HCT116 (cell line): ENCODE measurements at regions not wholly inside any gene's neighbourhood (a gene's known extent, or its start where the extent isn't known, plus 50 kb on each side); places are given as distances from the start of the nearest gene placed in this dataset.

Experiments used
- ATAC-seq: fragments of 200-7000 bp; cut with Tn5 transposase; 2 replicates; pipeline ENCODE4 v1.9.1; 2020; ENCODE audit warnings: mild to moderate bottlenecking, moderate library complexity
- BruUV-seq: library from RNA; stranded (reverse); fragments of 400-500 nt; replicated peaks from 2 replicates; lab custom pipeline; 2021; lab: Mats Ljungman, UMichigan
- CTCF ChIA-PET: fragments of 300-600 bp; sonication (Branson Sonifier 250); formaldehyde crosslinking; loops from one replicate; lab custom pipeline; 2021; ENCODE audit warnings: antibody characterized with exemption; lab: Charles Lee
- POLR2A ChIA-PET: fragments of 300-600, 350-600 bp; sonication (Branson Sonifier 250); formaldehyde crosslinking; loops from one replicate; lab custom pipeline; 2021; ENCODE audit warnings: antibody characterized with exemption; lab: Charles Lee
- RAD21 ChIA-PET, 2 experiments: fragments of 300-600 bp; sonication (Branson Sonifier 250); formaldehyde crosslinking; loops; one replicate each; lab custom pipeline; 2023; ENCODE audit warnings: low total read pairs in 2 of 2; ENCODE audit not compliant: uncharacterized antibody in 2 of 2, unreplicated experiment in 2 of 2, low non-redundant PET in 1 of 2; lab: Charles Lee
- DNase-seq: peaks from one replicate; pipeline ENCODE4 v3.0.0-alpha.2; 2010; ENCODE audit warnings: low read depth, low spot score
- H2AFZ ChIP-seq: fragments of 200-600 bp; shearing (Covaris generic), sonication (generic); 2 replicates; pipeline ENCODE4 v1.6.1; 2017; ENCODE audit warnings: low read depth, mixed run types, mixed read lengths, antibody characterized with exemption, low read length; ENCODE audit not compliant: poor library complexity, severe bottlenecking
- H3K27ac ChIP-seq: 2 replicates; pipeline ENCODE4 v1.5.1; 2012; ENCODE audit warnings: low read depth, low read length
- H3K27me3 ChIP-seq: fragments of 200-600 bp; sonication (generic); 2 replicates; pipeline ENCODE4 v1.6.1; 2016; ENCODE audit warnings: mixed run types, low read length, mixed read lengths; ENCODE audit not compliant: insufficient read depth
- H3K36me3 ChIP-seq, 2 experiments: fragments of 200-500 bp in 1 of 2; fragments of 200-600 bp in 1 of 2; sonication (Bioruptor generic) in 1 of 2; sonication (generic) in 1 of 2; 2 replicates each; pipeline versions ENCODE4 v1.5.1 to v1.6.1; 2014 to 2016; ENCODE audit warnings: low read length in 2 of 2, inconsistent platforms in 1 of 2, mixed read lengths in 1 of 2, mixed run types in 1 of 2; ENCODE audit not compliant: insufficient read depth in 2 of 2, control insufficient read depth in 1 of 2
- H3K4me1 ChIP-seq, 2 experiments: fragments of 200-600 bp in 1 of 2; sonication (generic) in 1 of 2; 2 replicates each; pipeline versions ENCODE4 v1.5.1 to v1.6.1; 2012 to 2017; ENCODE audit warnings: low read length in 2 of 2, inconsistent platforms in 1 of 2, mild to moderate bottlenecking in 1 of 2, mixed read lengths in 1 of 2, mixed run types in 1 of 2, moderate library complexity in 1 of 2; ENCODE audit not compliant: insufficient read depth in 2 of 2, control insufficient read depth in 1 of 2
- H3K4me2 ChIP-seq: fragments of 200-600 bp; sonication (generic); 2 replicates; pipeline ENCODE4 v1.6.1; 2017; ENCODE audit warnings: mixed run types, low read length, mixed read lengths
- H3K4me3 ChIP-seq, 2 experiments: fragments of 200-600 bp in 1 of 2; sonication (generic) in 1 of 2; replicated peaks in 1 of 2; 2 replicates each; pipeline ENCODE4 v1.5.1; 2011 to 2016; ENCODE audit warnings: low read length in 2 of 2, control low read depth in 1 of 2, low read depth in 1 of 2, mild to moderate bottlenecking in 1 of 2, mixed read lengths in 1 of 2, mixed run types in 1 of 2
- H3K79me2 ChIP-seq: fragments of 200-600 bp; sonication (generic); 2 replicates; pipeline ENCODE4 v1.6.1; 2017; ENCODE audit warnings: mild to moderate bottlenecking, mixed run types, low read length, moderate library complexity, mixed read lengths; ENCODE audit not compliant: insufficient read depth
- H3K9ac ChIP-seq: fragments of 200-600 bp; sonication (generic); 2 replicates; pipeline ENCODE4 v1.6.1; 2016; ENCODE audit warnings: low read length, mixed read lengths
- H3K9me2 ChIP-seq: fragments of 200-600 bp; sonication (generic), shearing (Covaris generic); 2 replicates; pipeline ENCODE4 v1.6.1; 2017; ENCODE audit warnings: mixed run types, mild to moderate bottlenecking, moderate library complexity; ENCODE audit not compliant: insufficient read depth
- H3K9me3 ChIP-seq, 2 experiments: fragments of 200-500 bp in 1 of 2; fragments of 200-600 bp in 1 of 2; sonication (Bioruptor generic) in 1 of 2; sonication (generic) in 1 of 2; 2 replicates each; pipeline ENCODE4 v1.6.1; 2014 to 2017; ENCODE audit warnings: low read length in 2 of 2, mixed read lengths in 2 of 2, inconsistent platforms in 1 of 2, low read depth in 1 of 2, mild to moderate bottlenecking in 1 of 2, mixed run types in 1 of 2, moderate library complexity in 1 of 2; ENCODE audit not compliant: control insufficient read depth in 1 of 2, insufficient read depth in 1 of 2
- H4K20me1 ChIP-seq: fragments of 200-600 bp; sonication (generic), shearing (Covaris generic); 2 replicates; pipeline ENCODE4 v1.6.1; 2017; ENCODE audit warnings: mixed run types, mild to moderate bottlenecking, moderate library complexity; ENCODE audit not compliant: insufficient read depth
- YY1 ChIP-seq: IDR thresholded peaks from 2 replicates; pipeline ENCODE4 v1.6.1; 2011; ENCODE audit warnings: low read length, low read depth, moderate library complexity, mild to moderate bottlenecking; ENCODE audit not compliant: insufficient replicate concordance; ENCODE audit errors: extremely low read depth
- intact Hi-C: fragments of 100-400 bp; cut with micrococcal nuclease; formaldehyde crosslinking; loops from 2 replicates; pipeline ENCODE4 v1.10.0; 2022
- TF ChIP-seq, protein P1 (sequence below): IDR thresholded peaks from 2 replicates; pipeline ENCODE4 v1.6.1; 2012; ENCODE audit warnings: low read depth
- TF ChIP-seq, protein P2 (sequence below), 3 experiments: fragments of 200-600 bp in 1 of 3; sonication (generic) in 1 of 3; IDR thresholded peaks in 2 of 3; conservative IDR thresholded peaks in 1 of 3; 2 replicates each; pipeline ENCODE4 v1.5.1; 2012 to 2017; ENCODE audit warnings: low read depth in 2 of 3, low read length in 2 of 3, antibody characterized with exemption in 1 of 3, borderline replicate concordance in 1 of 3, control low read depth in 1 of 3, mild to moderate bottlenecking in 1 of 3, mixed read lengths in 1 of 3, mixed run types in 1 of 3, moderate library complexity in 1 of 3; ENCODE audit not compliant: insufficient read depth in 1 of 3

DNA sequence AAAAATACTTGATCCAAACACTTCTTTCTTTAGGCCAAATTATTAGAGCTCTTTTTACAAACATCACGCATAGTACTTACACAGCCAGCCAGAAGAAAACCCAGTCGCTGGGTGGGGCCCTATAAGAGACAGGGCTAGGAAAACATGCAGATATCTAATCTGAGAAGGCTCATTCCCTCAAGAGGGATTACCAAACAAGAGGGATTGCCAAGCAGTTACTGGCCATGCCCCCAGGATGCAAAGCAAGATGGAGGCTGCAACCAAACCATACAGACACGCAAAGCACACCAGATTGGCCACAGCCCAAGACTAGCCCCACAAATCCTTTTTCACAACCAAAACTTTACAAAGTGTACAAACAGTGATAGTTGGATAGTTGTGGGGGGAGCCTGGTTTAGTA, 1235.4 kb upstream of the GJE1 start:
- H3K9me3 ChIP-seq, result no peaks in the 10 kb centered on the region; a peak in 1 of 4 replicates
- H3K9me2 ChIP-seq, result no peaks in the 10 kb centered on the region
- peak overlapping the region; percentile 73 to 90 for H3K4me3 ChIP-seq
- TF ChIP-seq, protein P1, sequence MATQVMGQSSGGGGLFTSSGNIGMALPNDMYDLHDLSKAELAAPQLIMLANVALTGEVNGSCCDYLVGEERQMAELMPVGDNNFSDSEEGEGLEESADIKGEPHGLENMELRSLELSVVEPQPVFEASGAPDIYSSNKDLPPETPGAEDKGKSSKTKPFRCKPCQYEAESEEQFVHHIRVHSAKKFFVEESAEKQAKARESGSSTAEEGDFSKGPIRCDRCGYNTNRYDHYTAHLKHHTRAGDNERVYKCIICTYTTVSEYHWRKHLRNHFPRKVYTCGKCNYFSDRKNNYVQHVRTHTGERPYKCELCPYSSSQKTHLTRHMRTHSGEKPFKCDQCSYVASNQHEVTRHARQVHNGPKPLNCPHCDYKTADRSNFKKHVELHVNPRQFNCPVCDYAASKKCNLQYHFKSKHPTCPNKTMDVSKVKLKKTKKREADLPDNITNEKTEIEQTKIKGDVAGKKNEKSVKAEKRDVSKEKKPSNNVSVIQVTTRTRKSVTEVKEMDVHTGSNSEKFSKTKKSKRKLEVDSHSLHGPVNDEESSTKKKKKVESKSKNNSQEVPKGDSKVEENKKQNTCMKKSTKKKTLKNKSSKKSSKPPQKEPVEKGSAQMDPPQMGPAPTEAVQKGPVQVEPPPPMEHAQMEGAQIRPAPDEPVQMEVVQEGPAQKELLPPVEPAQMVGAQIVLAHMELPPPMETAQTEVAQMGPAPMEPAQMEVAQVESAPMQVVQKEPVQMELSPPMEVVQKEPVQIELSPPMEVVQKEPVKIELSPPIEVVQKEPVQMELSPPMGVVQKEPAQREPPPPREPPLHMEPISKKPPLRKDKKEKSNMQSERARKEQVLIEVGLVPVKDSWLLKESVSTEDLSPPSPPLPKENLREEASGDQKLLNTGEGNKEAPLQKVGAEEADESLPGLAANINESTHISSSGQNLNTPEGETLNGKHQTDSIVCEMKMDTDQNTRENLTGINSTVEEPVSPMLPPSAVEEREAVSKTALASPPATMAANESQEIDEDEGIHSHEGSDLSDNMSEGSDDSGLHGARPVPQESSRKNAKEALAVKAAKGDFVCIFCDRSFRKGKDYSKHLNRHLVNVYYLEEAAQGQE, result no peak
- peak; percentile 54 for TF ChIP-seq YY1
- H3K4me2 ChIP-seq, result peak overlapping the region; percentile 89
- RAD21 ChIA-PET, result no interaction called here
- DNase-seq, result no peak
- peak overlapping the region; percentile 36 for H3K27ac ChIP-seq
- intact Hi-C loops, result loop anchor here (10.0 kb wide), 2 partner anchors 433 to 667 kb away; no protein-coding TSS in a partner anchor
- POLR2A ChIA-PET, result no interaction called here
- H3K27me3 ChIP-seq, result no peaks in the 10 kb centered on the region
- H3K79me2 ChIP-seq, result peaks cover 58% of the 10 kb centered on the region
- peak overlapping the region; percentile 84 for H3K9ac ChIP-seq
- H4K20me1 ChIP-seq, result no peaks in the 10 kb centered on the region; the same call in 1 of the 2 replicates
- CTCF ChIA-PET, result no interaction called here
- BruUV-seq, result no TSS peak
- no peak overlapping the region for H2AFZ ChIP-seq
- peaks cover 4 to 15% of the 10 kb centered on the region in 2 experiments; a peak in 3 of 4 replicates for H3K4me1 ChIP-seq
- peaks cover 0 to 19% of the 10 kb centered on the region in 2 experiments; a peak in 3 of 4 replicates for H3K36me3 ChIP-seq
- peak; percentile 62 for ATAC-seq

DNA sequence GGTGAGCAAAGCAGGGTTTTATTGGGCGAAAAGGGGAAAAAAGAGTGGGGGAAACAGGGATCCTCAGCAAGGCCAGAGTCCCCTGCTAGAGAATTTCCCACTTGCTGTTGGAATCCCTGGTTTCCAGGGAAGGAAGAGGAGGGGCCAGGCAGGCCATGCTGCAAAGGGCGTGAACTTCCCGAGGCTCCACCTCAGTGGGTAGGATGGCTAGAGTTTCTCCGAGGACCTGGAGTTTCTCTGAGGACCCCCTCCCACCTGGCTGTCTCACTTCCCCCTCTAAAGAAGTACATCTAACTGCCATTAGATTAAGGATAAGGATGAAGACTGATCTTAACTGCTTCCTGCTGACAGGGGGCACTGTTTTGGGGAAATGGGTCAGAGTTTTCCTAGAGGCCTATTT, 1239.3 kb upstream of the GJE1 start:
- intact Hi-C loops, result loop anchor here (10.0 kb wide), 2 partner anchors 429 to 671 kb away; no protein-coding TSS in a partner anchor
- TF ChIP-seq, protein P2, sequence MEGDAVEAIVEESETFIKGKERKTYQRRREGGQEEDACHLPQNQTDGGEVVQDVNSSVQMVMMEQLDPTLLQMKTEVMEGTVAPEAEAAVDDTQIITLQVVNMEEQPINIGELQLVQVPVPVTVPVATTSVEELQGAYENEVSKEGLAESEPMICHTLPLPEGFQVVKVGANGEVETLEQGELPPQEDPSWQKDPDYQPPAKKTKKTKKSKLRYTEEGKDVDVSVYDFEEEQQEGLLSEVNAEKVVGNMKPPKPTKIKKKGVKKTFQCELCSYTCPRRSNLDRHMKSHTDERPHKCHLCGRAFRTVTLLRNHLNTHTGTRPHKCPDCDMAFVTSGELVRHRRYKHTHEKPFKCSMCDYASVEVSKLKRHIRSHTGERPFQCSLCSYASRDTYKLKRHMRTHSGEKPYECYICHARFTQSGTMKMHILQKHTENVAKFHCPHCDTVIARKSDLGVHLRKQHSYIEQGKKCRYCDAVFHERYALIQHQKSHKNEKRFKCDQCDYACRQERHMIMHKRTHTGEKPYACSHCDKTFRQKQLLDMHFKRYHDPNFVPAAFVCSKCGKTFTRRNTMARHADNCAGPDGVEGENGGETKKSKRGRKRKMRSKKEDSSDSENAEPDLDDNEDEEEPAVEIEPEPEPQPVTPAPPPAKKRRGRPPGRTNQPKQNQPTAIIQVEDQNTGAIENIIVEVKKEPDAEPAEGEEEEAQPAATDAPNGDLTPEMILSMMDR (IDR thresholded peaks at IDR 0.05 in 2 of 3, conservative IDR thresholded peaks at IDR 0.05 in 1 of 3; ENCODE audit: borderline replicate concordance in 1 of 3, insufficient read depth in 1 of 3, low read depth in 2 of 3, low read length in 2 of 3), result peak in 1 of 3 experiments; percentile 40; a peak in 2 of 6 replicates
- TF ChIP-seq, protein P1, result no peak
- Histone ChIP-seq H3K9me2 (no peaks in the 10 kb centered on the region), H3K4me1 (peaks cover 0 to 10% of the 10 kb centered on the region in 2 experiments; a peak in 2 of 4 replicates), H3K4me2 (no peak overlapping the region), H4K20me1 (no peaks in the 10 kb centered on the region; the same call in 1 of the 2 replicates), H3K9me3 (no peaks in the 10 kb centered on the region), H3K9ac (no peak overlapping the region), H3K79me2 (peaks cover 98% of the 10 kb centered on the region), H3K27me3 (no peaks in the 10 kb centered on the region), H2AFZ (no peak overlapping the region), H3K36me3 (peaks cover 0 to 19% of the 10 kb centered on the region in 2 experiments; a peak in 3 of 4 replicates), H3K4me3 (no peak overlapping the region), H3K27ac (no peak overlapping the region)
- ChIA-PET CTCF (no interaction called here), POLR2A (no interaction called here), RAD21 (no interaction called here)
- BruUV-seq, result no TSS peak
- DNase-seq (no peak), ATAC-seq (no peak)
